ENCODE measurements at regions not wholly inside any gene's neighbourhood (a gene's known extent, or its start where the extent isn't known, plus 50 kb on each side); places are given as distances from the start of the nearest gene placed in this dataset.

DNA sequence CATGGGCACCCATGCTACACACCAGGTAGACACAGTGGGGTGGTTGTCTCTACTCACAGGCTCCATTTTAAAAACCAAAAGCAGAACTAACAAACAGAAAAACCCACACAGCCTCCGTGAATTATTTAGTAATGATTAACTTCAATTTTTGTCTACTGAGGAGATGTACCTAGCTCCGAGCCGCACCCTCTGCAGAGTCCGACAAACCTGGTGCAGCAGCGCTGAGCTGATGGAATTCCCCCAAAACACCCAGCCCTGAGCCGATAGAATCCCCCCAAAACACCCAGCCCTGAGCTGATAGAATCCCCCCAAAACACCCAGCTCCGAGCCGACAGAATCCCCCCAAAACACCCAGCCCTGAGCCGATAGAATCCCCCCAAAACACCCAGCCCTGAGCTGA, 927.0 kb downstream of the BRD1 start:
- no peak overlapping the region for H3K4me3 ChIP-seq (ENCODE audit: low read length)
- DNase-seq (ENCODE audit: low read depth, low spot score) = no peak

DNA sequence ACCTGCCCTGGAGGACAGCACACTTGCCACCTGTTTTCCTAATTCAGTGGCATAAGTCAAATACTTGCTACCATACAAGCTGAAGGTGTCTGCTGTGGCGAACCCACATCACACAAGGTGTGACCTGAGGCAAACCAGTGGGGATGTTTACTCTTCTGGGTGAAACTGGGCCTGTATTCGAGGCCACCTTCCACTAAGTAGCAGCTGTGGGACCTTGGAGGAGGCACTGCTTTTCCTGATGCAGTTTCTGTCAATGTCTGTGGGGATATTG, 927.4 kb downstream of the BRD1 start:
- H3K4me3 ChIP-seq (ENCODE audit: low read length) = no peak overlapping the region
- no peak for DNase-seq (ENCODE audit: low read depth, low spot score)

DNA sequence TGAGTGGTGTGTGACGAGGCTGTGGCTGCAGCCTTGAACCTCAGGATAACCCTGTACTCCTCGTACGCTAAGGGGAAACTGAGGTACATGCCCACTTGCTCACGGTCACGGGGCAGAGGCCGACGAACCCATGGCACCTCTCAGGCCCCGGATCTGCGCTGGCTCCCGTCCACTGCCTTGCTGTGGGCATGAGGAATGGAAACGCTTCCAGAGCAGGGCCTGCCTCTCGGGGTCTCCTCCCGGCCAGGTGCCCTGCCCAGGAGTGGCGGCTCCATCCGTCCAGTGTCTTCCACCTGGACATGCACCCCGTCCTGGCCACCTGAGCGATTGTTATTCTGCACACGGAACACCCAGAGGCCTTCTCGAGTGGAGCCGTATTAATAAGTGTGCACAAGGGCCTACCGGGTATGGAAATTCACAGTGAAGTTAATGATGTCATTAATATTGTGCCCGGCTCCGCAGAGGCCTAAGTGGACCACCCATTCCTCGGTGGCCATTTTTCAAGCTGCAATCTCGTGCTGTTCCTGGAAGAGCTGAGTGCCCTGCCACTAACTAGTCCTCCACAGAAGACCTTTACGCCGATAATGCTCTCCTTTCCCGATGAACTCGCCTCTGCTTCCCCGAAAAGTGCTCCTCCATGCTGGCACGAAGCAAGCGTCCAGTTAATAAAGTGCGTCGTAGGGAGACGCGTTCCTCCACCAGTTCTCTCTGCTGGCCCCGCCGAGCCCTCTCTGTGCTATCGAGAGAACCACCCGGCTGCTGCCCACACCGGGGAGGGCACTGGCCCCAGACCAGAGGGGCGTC, 927.9 kb downstream of the BRD1 start:
- DNase-seq (ENCODE audit: low read depth, low spot score) = no peak
- no peak overlapping the region for H3K4me3 ChIP-seq (ENCODE audit: low read length)

DNA sequence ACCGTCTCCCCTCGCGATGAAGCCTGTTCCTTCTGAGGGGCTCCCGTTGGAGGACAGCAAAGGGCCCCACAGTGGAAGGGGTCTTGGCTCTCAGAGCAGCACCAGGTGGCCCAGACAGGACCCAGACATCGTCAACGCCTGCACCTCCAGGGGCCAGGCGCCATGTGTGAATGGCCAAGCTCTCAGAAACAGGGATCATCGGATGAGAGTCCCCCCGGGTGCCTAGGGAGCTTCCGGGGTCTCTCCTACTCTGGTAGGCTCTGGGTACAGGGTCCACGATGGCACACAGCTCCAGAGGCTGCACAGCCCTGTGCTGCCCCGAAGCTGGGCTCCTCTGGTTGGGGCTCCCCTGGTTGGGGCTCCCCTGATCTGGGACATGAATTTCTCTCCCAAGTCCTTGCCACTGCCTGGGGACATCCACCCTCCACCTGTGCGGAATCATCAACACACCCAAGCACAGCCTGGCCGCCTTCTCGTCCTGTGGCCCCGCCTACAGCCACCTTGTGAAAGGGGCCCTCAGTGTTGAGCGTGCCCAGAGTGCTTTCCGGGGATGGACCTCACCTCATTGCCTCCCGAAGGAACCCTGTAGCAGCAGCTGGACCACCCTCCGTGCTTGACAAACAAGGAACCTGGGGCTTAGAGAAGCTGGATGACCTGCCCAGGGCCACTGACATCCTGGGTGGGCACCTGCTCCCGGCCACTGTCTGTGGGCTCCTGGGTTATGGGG, 929.0 kb downstream of the BRD1 start:
- no peak for DNase-seq (ENCODE audit: low read depth, low spot score)
- no peak overlapping the region for H3K4me3 ChIP-seq (ENCODE audit: low read length)

DNA sequence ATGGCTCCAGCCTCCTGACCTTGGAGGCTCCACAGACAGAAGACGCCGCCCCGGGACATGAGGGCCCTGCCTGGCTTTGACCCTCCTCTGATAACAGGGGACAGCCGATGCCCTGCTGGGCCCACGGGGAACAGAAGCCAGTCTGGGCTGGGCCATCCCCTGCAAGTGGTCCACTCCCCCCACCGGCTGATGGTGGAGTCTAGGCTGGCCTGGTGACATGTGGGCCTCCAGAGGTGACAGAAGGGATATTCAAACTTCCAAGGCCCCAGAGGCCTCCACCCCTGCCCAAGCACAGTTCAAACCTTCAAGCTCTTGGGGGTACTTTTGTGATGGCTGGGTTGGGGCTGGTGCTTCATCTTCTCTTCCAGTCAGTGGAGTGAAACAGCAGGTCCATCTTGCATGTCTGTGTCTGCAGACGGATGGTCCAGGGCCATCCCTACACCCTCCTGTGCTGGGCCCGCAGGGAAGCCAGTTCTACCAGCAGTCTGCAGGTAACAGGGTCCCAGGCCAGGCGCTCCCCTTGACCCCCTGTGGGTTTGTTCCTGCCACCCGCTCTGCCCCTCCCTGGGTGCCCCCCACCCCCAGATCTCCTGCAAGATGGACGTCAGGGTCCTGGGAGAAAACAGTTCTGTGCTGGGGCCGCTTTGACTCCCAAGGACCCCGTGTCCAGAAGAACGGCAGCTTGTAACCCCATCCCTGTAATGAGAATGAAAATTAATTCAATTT, 929.9 kb downstream of the BRD1 start:
- no peak for DNase-seq (ENCODE audit: low read depth, low spot score)
- H3K4me3 ChIP-seq (ENCODE audit: low read length) = no peak overlapping the region

DNA sequence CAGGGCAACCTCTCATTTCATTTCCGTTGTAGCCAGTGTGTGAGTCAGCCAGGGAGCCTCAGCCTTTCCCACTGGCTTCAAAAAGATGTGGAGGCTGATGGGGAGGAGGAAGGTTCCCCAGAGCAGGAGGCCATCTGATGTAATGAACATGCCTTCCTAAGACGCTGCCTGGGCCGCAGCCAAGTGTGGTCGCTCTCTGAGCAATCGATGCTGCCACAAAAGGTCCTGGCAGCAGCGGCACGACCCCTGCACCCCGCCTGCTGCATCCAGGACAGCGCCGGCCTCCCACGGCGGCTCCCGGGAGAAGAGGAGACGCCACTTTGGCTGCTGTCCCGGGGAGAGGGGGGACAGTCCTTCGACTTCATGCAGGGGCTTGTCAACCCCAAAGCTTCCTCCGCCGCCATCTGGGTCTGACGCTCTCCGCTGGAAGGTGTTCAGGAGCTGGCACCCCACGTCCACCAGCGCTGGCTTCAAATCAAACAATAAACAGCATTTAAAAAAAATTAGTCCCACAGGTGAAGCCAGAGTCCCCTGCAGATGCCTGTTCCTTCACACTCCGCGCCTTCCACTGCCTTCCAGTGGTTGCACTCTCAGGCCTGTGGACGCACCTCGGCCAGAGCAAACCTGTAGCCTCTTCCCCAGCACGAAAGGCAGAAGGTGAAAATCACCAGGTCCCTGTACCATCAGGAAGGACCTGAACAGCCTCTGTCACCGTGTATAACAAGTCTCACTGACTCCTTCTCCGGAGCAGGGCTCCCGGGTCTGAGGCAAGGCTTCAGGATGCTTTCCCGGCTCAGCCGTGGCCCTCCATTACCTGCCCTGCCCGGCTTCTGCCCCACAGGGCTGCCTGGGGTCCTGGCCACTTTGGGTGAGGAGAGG, 930.7 kb downstream of the BRD1 start:
- no peak overlapping the region for H3K4me3 ChIP-seq (ENCODE audit: low read length)
- no peak for DNase-seq (ENCODE audit: low read depth, low spot score)

DNA sequence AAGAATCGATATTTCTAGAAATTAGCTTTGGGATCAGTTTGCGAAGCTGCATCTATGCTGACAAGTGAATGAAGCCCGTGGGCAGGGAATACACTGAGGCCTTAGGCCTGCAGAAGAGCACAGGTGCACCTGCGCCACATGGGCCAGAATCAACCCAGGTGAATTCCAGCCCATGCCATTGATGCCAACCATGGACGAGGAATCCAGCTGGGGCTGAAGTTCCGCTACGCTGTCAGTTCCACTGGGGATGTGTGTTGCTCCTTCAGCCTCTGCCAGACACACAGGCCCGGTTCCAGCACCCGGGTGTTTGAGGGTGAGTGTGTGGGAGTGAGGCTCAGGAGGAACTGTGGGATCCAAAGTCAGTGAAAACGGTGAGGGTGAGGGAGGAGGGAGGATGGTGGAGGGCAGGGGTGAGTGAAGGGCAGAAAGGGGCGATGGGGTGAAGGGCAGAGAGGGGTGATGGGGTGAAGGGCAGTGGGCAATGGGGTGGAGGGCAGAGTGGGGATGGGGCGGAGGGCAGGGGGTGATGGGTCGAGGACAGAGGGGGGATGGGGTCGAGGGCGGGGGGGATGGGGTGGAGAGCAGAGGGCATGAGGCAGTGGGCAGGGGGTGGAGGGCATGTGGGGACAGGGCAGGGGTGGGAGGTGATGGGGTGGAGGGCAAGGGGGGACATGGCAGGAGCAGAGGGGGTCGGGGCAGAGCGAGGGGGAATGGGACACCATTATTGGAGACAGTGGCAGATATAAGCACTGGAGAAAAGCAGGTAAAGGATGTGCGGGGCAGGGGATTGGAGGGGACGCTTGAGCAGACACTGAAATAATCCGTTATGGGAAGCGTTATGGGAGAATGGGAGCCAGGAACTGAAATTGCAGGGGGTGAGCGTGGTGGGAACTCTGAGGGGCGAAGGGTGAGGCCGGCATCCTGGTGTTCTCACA, 931.6 kb downstream of the BRD1 start:
- no peak overlapping the region for H3K4me3 ChIP-seq (ENCODE audit: low read length)
- DNase-seq (ENCODE audit: low read depth, low spot score) = no peak

DNA sequence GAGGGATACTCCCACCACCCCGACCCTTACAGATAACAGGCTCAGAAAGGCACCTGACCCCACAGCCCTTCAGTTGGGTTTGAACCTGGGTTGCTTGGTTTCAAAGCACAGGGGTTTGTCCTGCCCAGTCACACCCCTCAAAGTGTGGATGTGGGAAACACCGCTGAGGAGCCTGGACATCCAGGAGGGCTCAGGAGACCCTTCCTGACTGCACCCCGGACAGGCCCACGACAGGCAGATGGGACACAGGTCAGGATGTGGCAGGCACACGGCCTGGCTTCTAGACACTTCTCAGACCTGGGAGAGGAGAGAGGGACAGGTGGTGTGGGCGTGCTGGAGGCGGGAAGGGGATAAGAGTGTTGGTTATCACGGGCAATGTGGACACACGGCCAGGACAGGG, 932.3 kb downstream of the BRD1 start:
- no peak for DNase-seq (ENCODE audit: low read depth, low spot score)
- no peak overlapping the region for H3K4me3 ChIP-seq (ENCODE audit: low read length)

DNA sequence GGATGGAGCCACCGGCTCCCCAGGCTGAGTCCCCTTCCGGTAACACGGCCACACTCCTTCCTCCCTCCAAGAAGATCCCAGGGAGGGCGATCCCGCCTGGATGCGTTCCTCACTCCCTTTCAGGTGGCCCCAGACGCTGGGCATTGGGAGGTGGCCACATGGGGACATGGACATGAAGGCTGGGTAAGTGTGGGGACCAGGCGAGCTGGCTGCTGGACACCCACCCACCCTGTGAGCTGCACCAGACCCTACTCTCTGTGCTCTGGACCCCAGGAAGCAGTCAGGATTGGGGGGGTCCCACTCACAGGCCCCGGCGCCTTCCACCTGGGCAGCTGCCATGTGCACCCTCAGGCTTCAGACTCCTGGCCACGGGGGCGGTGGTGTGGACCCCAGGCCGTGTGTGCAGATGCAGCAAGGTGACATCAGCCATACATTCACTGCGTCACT, 932.8 kb downstream of the BRD1 start:
- DNase-seq (ENCODE audit: low read depth, low spot score) = no peak
- H3K4me3 ChIP-seq (ENCODE audit: low read length) = no peak overlapping the region

DNA sequence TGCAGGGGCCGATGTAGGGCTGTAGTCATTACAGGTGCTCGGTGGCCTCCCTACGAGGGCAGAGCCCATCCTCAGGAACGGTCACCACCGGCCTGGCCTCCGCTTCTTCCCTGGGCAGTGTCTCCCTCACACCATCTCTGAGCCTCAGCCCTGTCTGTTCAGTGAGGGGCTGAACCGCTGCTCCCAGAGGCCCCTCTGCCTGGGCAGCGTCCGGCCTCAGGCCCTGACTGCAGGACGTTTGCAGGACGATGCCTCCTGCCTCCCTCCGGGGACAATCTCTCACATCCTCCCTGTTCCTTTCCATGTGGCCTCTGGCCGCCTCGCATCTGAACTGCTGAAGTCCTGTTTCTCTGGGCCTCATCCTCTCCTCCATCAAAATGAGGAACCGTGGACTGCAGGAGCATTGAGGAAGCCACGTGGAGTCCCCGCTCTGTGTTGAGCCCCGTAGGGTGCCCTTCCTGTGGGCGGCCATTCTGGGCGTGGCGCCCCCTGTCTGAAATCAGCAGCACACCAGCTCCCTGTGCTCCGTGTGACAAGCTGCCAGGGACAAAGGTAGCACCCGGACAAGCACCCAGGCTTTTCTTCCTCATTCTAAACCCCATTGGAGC, 933.5 kb downstream of the BRD1 start:
- DNase-seq (ENCODE audit: low read depth, low spot score) = no peak
- H3K4me3 ChIP-seq (ENCODE audit: low read length) = no peak overlapping the region

DNA sequence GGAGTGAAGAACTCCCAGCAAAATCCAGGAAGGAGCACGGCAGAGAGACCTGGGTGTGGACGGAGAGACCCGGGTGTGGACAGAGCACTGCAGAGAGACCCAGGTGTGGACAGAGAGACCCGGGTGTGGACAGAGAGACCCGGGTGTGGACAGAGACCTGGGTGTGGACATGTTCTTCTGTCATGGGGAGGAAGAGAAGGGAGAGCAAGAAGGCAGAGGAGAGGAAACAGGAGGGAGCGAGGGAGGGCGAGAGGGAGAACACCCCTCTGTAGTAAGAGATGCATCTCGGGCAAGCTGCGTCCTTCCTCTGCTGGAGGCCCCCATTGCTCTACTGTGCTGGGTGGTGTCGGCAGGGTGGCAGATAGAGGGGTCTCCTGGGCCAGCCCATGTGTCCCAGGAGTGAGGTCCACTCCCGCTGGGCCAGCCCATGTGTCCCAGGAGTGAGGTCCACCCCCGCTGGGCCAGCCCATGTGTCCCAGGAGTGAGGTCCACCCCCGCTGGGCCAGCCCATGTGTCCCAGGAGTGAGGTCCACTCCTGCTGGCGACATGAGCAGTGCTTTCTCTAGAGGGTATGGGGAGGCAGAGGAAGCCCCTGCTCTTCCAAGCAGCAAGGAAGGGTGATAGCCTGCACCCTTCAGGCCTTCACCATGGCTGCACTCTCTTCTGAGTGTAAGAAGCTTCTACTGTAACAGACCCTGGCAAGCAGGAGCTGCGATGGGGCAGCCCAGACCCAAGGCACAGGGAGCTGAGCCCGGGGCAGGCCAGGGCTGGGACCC, 934.2 kb downstream of the BRD1 start:
- no peak for DNase-seq (ENCODE audit: low read depth, low spot score)
- no peak overlapping the region for H3K4me3 ChIP-seq (ENCODE audit: low read length)

DNA sequence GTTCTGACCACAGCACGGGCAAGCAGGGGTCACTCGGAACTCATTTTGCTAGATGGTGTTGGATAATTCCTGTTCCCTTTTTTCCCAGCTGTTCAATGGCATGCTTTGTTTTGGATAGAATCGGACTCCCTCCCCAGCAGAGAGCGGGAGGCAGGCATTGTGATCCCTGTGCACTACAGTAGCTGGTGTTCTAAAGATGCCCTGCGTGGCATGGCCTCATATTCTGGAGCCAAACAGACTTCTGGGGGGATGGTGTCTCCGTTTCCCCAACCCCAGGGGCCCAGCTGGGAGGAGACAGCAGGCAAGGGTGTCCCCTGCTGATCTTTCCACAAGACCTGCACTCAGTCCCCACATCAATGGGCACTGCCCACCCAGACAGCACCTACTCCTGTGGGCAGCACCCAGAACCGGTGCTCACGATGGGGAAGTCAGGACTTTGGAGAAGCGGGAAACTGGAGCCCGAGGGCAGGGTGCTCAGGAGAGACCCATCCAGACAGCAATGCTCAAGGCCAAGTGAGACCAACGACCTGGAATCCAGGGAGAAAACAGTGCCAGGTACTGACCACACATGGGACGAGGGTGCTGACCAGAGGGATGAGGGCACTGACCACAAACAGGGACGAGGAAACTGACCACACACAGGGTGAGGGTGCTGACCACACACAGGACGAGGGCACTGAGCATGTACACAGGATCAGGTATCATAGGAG, 934.9 kb downstream of the BRD1 start:
- no peak overlapping the region for H3K4me3 ChIP-seq (ENCODE audit: low read length)
- DNase-seq (ENCODE audit: low read depth, low spot score) = no peak

DNA sequence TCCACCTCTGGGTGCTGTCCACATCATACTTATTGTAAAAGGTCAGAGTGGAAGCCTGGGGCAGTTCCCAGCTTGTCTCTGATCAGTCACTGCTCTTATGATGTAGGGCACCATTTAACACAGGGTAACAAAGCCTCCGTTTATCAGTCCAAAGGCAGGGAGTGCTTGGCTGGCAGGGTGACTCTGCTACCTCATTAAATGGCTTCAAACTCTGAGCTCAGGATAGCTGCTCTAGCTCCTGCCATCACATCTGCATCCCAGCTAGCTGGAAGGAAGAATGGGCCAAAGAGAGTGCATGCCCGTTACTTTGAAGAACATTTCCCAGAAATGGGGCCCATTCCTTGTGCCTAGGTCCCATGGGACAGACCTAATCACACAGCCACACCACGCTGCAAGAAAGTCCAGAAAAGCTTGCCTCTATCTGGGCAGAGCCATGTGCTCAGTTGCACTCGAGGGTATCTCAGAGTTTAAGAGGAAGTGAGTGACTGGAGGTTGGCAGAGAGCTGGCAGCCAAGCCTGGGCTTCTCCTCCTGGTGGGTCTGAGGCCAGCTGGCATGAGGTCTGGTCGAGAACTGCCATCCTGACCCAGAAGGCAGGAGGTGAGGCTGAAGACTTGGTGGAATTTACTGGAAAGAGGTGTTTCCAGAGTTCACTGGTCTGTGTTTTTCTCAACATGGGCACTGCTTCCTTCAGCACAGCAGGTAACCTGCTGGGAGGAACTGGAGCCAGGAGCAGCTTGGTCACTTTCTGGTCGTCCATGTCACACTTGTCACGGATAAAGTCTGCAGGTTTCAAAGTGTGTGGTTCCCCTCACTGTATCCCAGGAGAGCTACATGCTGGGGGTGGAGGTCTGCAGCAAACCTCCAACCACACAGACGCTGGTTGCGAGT, 935.7 kb downstream of the BRD1 start:
- no peak overlapping the region for H3K4me3 ChIP-seq (ENCODE audit: low read length)
- DNase-seq (ENCODE audit: low read depth, low spot score) = no peak

DNA sequence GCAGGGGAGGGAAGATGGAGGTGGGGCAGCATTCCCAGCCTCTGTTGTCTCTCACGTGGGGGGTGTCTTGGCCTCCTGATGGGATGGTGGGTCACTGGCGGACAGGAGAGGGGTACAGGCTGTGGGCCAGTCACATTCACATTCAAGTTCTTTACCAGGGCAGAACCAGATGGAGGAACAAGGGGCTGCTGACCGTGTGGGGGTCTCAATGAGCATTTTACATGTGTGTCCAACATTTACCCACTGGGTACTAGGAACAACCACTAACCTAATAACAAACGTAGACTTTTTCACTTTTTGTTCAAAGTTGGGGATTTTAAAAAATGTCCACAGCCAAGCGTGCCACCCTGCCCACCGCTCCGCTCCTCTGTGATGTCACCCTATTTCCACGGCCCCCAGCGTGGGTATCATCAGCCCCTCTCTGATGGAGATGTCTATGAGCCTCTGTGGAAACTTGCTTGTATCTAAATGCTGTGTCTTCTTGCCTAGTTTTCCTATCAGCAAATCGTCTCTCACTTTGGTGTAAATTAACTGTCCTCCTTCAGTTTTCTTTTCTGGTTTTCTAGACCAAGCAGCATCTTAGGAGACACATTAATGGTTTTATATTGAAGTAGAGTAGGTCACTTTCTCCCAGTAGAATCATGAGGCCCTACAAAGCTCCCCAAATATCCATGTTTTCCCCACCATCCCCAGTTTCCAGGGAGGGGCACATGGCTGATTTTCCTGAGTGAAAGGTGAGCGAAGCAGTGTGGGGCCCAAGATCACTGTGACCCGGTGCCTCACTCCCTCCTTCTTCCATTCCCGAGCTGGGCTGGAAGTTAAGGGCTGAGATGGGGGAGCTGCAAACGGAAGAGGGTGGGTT, 936.7 kb downstream of the BRD1 start:
- DNase-seq (ENCODE audit: low read depth, low spot score) = no peak
- H3K4me3 ChIP-seq (ENCODE audit: low read length) = no peak overlapping the region

Data from Jurkat, Clone E6-1 (cell line).